Activated CD4-positive, alpha-beta T cell treated with anti-CD3 and anti-CD28 coated beads, Interleukin-10, Interleukin-2, amounts not matched to agents 100 ng/mL and 50 ng/mL, durations not matched to agents 16 hours and 8 hours (primary cell): ENCODE measurements at regions not wholly inside any gene's neighbourhood (a gene's known extent, or its start where the extent isn't known, plus 50 kb on each side); places are given as distances from the start of the nearest gene placed in this dataset.

Source experiments
- DNase-seq: peaks from one replicate; pipeline ENCODE4 v3.0.0-alpha.2; 2020

GRCh38 chr13:85278851-85279250 is 520.4 kb downstream of the SLITRK6 start:
- no peak for DNase-seq

- no peak for DNase-seq
Measured at GRCh38 chr13:85277748-85278147, 521.5 kb downstream of the SLITRK6 start.

- no peak for DNase-seq
Measured at GRCh38 chr13:85266771-85267170, 532.4 kb downstream of the SLITRK6 start.

GRCh38 chr13:85266331-85266730 is 532.9 kb downstream of the SLITRK6 start:
- DNase-seq = no peak

GRCh38 chr13:85265296-85265695 is 533.9 kb downstream of the SLITRK6 start:
- DNase-seq = no peak

DNA sequence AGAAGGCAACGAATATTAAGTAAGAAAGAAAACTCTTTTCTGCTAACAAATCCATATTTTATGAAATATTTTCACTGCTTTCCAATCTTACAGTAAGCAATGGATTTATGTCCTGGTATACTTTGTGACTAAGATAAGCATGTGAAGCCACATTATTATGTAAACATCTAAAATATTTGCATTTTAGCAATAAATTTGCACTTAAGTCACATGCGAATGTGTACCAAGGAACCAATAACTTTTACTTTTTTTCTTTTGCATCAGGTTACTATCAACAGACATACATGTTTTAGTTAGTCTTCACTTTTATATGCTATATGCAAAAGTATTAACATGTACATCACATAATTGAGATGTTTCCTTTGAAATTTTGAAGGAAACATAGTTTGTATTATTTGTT is 536.7 kb downstream of the SLITRK6 start:
- DNase-seq = no peak

GRCh38 chr13:85261757-85262346 is 537.4 kb downstream of the SLITRK6 start:
- DNase-seq = no peak

- DNase-seq = no peak
Measured at GRCh38 chr13:85260896-85261295, 538.3 kb downstream of the SLITRK6 start.

- DNase-seq = no peak
Measured at GRCh38 chr13:85255978-85256377, 543.2 kb downstream of the SLITRK6 start.

- no peak for DNase-seq
Measured at GRCh38 chr13:85254641-85255040, 544.6 kb downstream of the SLITRK6 start.

GRCh38 chr13:85249151-85249550 is 550.1 kb downstream of the SLITRK6 start:
- no peak for DNase-seq

- no peak for DNase-seq
Measured at GRCh38 chr13:85247780-85248179, 551.4 kb downstream of the SLITRK6 start.

DNA sequence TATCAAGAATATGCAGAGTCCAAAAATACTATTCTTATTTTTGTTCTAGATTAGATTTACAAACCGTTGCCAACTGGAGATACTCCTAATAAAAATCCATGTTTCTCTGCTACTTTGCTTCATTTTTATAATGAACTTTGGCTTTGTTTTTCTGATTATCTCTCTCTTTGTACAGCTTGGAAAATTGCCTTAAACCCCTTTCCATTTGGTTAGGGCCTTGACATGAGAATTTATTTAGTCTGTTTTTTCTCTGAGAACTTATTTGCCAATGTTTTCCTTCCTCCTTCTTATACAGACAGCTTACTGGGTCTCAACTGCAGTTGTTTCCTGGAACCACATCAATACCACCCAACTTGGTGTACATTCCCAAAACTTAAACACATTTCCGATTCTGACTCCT is 555.4 kb downstream of the SLITRK6 start:
- no peak for DNase-seq

GRCh38 chr13:85241060-85241459 is 558.2 kb downstream of the SLITRK6 start:
- DNase-seq = no peak

DNA sequence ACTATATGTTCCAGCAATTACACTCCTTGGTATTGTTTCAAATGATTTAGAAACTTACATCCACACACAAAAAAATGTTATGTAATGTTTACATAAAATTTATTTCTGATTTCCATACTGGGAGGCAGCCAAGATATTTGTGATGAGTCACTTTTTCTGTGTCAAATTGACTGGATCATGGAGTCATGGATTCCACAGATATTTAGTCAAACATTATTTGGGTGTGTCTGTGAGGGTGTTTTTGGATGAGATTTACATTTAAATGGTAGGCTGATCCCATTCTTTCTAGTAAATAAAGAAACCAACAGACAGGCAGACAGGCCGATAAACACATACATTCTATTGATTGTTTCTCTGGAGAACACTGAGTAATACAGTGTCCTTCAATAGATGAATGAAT is 562.8 kb downstream of the SLITRK6 start:
- no peak for DNase-seq

- no peak for DNase-seq
Measured at GRCh38 chr13:85230691-85231093, 568.5 kb downstream of the SLITRK6 start.

DNA sequence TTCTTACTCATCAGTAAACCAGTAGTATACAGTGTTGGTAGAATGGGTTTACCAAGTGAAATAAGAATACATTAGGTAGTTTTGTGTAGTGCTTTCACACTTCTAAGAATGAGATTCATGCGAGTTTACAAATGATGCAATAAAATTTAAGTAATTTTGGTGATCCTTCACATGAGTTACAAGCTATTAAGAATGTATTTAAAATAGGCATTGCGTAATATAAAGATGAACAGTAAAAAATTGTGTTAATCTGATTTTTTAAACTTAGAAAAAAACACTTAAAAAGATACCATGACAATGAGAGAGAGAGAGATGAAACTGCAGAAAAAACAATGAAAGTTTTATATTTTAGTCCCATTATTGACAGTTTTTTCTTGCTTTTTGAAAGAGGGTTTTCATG is 570.5 kb downstream of the SLITRK6 start:
- no peak for DNase-seq

- no peak for DNase-seq
Measured at GRCh38 chr13:85223883-85224656, 575.1 kb downstream of the SLITRK6 start.

DNA sequence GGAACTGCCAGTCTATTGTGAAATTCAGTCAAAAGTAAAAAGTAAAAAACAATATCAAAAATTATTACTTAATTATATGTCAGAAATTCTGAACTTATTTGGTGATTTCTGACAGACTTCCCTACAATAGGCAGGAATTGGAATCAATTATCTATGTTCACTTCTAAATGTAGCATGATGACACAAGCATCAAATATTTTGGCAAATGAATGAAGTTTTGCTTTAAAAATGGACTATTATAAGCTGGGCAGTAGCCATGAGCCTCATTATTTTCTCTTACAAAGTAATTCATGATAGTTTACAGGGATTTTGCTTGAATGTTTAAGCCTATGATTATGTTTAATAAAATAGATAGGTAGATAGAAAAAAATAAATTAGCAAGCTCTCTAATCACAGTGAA is 582.6 kb downstream of the SLITRK6 start:
- no peak for DNase-seq

DNA sequence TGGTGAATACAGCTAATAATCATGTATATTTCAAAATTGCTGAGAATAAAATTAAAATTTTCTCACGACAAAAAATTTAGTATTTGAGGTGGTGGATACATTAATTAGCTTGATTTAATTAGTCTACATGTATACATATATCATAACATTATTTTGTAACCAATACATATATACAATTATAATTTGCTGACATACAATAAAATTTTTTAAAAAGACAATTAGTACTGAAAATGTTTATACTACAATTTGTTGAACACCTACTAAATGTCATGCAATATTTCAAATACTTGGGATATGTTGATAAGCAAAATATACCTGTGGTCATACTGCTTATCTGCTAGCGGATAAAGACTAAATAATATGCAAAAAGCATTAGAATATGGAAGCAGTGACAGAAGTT is 586.5 kb downstream of the SLITRK6 start:
- DNase-seq = no peak

DNA sequence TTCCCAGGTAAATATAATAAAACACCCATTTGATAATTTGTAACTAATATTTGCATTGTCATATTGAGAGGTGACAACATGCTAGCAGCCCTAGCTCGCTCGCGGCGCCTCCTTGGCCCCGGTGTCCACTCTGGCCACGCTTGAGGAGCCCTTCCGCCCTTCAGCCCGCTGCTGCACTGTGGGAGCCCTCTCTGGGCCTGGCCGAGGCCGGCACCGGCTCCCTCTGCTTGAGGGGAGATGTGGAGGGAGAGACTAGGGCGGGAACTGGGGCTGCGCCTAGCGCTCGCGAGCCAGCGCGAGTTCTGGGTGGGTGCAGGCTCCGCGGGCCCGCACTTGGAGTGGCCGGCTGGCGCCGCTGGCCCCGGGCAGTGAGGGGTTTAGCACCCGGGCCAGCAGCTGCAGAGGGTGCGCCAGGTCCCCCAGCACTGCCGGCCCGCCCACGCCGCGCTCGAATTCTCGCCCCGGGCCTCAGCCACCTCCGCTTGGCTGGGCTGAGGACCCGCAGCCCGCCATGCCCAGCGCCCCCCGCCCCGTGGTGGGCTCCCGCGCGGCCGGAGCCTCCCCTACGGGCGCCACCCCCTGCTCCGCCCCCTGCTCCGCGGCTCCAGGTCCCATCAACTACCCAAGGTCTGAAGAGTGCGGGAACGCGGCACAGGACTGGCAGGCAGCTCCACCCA is 594.4 kb downstream of the SLITRK6 start:
- no peak for DNase-seq

- DNase-seq = no peak
Measured at GRCh38 chr13:85197431-85197830, 601.8 kb downstream of the SLITRK6 start.

DNA sequence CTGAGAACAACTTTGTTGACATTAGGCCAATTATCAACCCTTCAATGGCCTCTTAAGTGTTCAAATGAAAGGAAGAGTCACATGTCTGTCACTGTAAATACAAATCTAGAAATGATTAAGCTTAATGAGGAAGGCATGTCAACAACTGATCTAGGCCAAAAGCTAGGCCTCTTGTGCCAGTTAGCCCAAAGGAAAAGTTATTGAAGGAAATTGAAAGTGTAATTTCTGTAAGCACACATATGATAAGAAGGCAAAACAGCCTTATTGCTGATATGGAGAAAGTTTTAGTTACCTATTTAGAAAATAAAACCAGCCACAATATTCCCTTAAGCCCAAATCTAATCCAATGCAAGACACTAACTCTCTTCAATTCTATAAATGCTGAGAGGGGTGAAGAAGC is 604.7 kb downstream of the SLITRK6 start:
- no peak for DNase-seq

- no peak for DNase-seq
Measured at GRCh38 chr13:85191996-85192718, 607.1 kb downstream of the SLITRK6 start.
